Peyer's patch (tissue), 4 donors: ENCODE measurements at regions not wholly inside any gene's neighbourhood (a gene's known extent, or its start where the extent isn't known, plus 50 kb on each side); places are given as distances from the start of the nearest gene placed in this dataset.

Source experiments
- POLR2A ChIP-seq, 2 donors: fragments of 450-650 bp; IDR thresholded peaks; one replicate each; pipeline ENCODE4 v1.5.1; 2017; ENCODE audit warnings: antibody characterized with exemption in 2 of 2, mild to moderate bottlenecking in 2 of 2, moderate library complexity in 2 of 2
- TF ChIP-seq, protein P1 (sequence below), 6 experiments: fragments of 450-650 bp in 4 of 6; fragments of 200-600 bp in 2 of 6; sonication (generic) in 1 of 6; IDR thresholded peaks; one replicate each; pipeline ENCODE4 v1.5.1; 2017 to 2019; ENCODE audit warnings: antibody characterized with exemption in 6 of 6, mild to moderate bottlenecking in 3 of 6, moderate library complexity in 1 of 6

DNA sequence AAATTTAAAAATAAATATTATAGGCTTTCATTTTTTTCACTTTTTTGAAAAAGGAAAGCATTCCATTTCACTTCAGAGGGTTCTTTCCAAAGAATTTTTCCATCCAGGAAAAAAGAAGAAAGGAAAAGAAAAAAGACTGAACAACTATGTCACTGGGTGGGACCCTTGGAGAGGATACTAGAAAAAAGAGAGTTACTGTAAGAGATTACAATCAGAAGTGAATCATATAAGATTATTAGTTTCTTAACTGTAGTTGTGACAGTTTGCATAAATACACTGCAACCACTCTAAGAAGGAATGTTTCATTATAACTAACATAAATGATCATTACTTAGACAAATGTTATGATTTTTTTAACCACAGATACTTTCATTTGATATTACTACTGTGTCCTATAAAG is 87.8 kb downstream of the KLF12 start:
- TF ChIP-seq, protein P1, sequence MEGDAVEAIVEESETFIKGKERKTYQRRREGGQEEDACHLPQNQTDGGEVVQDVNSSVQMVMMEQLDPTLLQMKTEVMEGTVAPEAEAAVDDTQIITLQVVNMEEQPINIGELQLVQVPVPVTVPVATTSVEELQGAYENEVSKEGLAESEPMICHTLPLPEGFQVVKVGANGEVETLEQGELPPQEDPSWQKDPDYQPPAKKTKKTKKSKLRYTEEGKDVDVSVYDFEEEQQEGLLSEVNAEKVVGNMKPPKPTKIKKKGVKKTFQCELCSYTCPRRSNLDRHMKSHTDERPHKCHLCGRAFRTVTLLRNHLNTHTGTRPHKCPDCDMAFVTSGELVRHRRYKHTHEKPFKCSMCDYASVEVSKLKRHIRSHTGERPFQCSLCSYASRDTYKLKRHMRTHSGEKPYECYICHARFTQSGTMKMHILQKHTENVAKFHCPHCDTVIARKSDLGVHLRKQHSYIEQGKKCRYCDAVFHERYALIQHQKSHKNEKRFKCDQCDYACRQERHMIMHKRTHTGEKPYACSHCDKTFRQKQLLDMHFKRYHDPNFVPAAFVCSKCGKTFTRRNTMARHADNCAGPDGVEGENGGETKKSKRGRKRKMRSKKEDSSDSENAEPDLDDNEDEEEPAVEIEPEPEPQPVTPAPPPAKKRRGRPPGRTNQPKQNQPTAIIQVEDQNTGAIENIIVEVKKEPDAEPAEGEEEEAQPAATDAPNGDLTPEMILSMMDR (IDR thresholded peaks at IDR 0.05), result no peak
- no peak for TF ChIP-seq POLR2A (IDR thresholded peaks at IDR 0.05)
